SK-N-SH (cell line): ENCODE measurements at regions not wholly inside any gene's neighbourhood (a gene's known extent, or its start where the extent isn't known, plus 50 kb on each side); places are given as distances from the start of the nearest gene placed in this dataset.

Experiments used
- CTCF ChIA-PET: fragments of 300-600, 350-600 bp; formaldehyde crosslinking; extraction: SDS; loops from one replicate; lab custom pipeline; 2021; lab: Yijun Ruan, JAX
- POLR2A ChIA-PET: fragments of 350-600 bp; sonication (Branson Sonifier 250); formaldehyde crosslinking; extraction: SDS; loops from one replicate; lab custom pipeline; 2020; ENCODE audit warnings: antibody characterized with exemption, inconsistent platforms; lab: Yijun Ruan, JAX
- DNase-seq: peaks from one replicate; pipeline ENCODE4 v3.0.0; 2012
- H2AFZ ChIP-seq: fragments of 200-600 bp; sonication (generic); 2 replicates; pipeline ENCODE4 v1.8.1; 2016; ENCODE audit warnings: antibody characterized with exemption, mild to moderate bottlenecking, low read depth
- H3F3A ChIP-seq: fragments of 200-600 bp; sonication (generic); replicated peaks from 2 replicates; pipeline ENCODE3; 2016; ENCODE audit warnings: antibody characterized with exemption, mild to moderate bottlenecking; ENCODE audit not compliant: insufficient read depth
- H3K27ac ChIP-seq, 2 experiments: fragments of 200-500 bp in 1 of 2; fragments of 200-600 bp in 1 of 2; sonication (Bioruptor generic) in 1 of 2; sonication (generic), shearing (Covaris generic) in 1 of 2; 2 replicates each; pipeline versions ENCODE4 v1.5.1 to v1.6.1; 2014 to 2016; ENCODE audit warnings: low read depth in 2 of 2, inconsistent platforms in 1 of 2, low read length in 1 of 2, mild to moderate bottlenecking in 1 of 2, mixed read lengths in 1 of 2
- H3K27me3 ChIP-seq: fragments of 200-600 bp; sonication (generic), shearing (Covaris generic); 2 replicates; pipeline ENCODE4 v1.6.1; 2016; ENCODE audit warnings: mixed run types; ENCODE audit not compliant: insufficient read depth
- H3K36me3 ChIP-seq, 2 experiments: fragments of 200-500 bp in 1 of 2; fragments of 200-600 bp in 1 of 2; sonication (Bioruptor generic) in 1 of 2; sonication (generic) in 1 of 2; replicated peaks in 1 of 2; 2 replicates each; pipeline versions ENCODE3 to v1.5.1; 2014 to 2016; ENCODE audit warnings: low read length in 1 of 2, mild to moderate bottlenecking in 1 of 2; ENCODE audit not compliant: insufficient read depth in 2 of 2, control insufficient read depth in 1 of 2
- H3K4me1 ChIP-seq, 2 experiments: fragments of 200-500 bp in 1 of 2; fragments of 200-600 bp in 1 of 2; sonication (Bioruptor generic) in 1 of 2; sonication (generic), shearing (Covaris generic) in 1 of 2; 2 replicates each; pipeline versions ENCODE4 v1.5.1 to v1.6.1; 2014 to 2016; ENCODE audit warnings: low read depth in 1 of 2, low read length in 1 of 2, mixed run types in 1 of 2; ENCODE audit not compliant: insufficient read depth in 2 of 2, control insufficient read depth in 1 of 2
- H3K4me2 ChIP-seq: fragments of 200-600 bp; sonication (generic), shearing (Covaris generic); 2 replicates; pipeline ENCODE4 v1.6.1; 2017; ENCODE audit warnings: mixed run types
- H3K4me3 ChIP-seq, 2 experiments: fragments of 200-500 bp in 1 of 2; fragments of 200-600 bp in 1 of 2; sonication (Bioruptor generic) in 1 of 2; sonication (generic), shearing (Covaris generic) in 1 of 2; 2 replicates each; pipeline versions ENCODE4 v1.5.1 to v1.8.1; 2014 to 2016; ENCODE audit warnings: low read depth in 2 of 2, inconsistent platforms in 1 of 2, low read length in 1 of 2, mild to moderate bottlenecking in 1 of 2, mixed read lengths in 1 of 2, moderate library complexity in 1 of 2
- H3K79me2 ChIP-seq: fragments of 200-600 bp; sonication (generic); 2 replicates; pipeline ENCODE4 v1.8.1; 2017; ENCODE audit warnings: mild to moderate bottlenecking; ENCODE audit not compliant: insufficient read depth
- H3K9ac ChIP-seq: fragments of 200-600 bp; sonication (generic); 2 replicates; pipeline ENCODE4 v1.6.1; 2017; ENCODE audit warnings: mixed run types
- H3K9me2 ChIP-seq: fragments of 200-600 bp; sonication (generic); 2 replicates; pipeline ENCODE4 v1.6.1; 2017; ENCODE audit warnings: mixed run types
- H3K9me3 ChIP-seq: fragments of 200-600 bp; sonication (generic); 2 replicates; pipeline ENCODE4 v1.6.1; 2017; ENCODE audit warnings: mixed run types, mild to moderate bottlenecking, moderate library complexity
- H4K20me1 ChIP-seq: fragments of 200-600 bp; sonication (generic); 2 replicates; pipeline ENCODE4 v1.6.1; 2017; ENCODE audit warnings: mild to moderate bottlenecking, mixed run types; ENCODE audit not compliant: insufficient read depth
- CTCF ChIP-seq: fragments of 200-600 bp; sonication (generic); IDR thresholded peaks from 2 replicates; pipeline ENCODE4 v1.6.1; 2017; ENCODE audit warnings: antibody characterized with exemption, mild to moderate bottlenecking, moderate library complexity
- ELF1 ChIP-seq: IDR thresholded peaks from 2 replicates; pipeline ENCODE4 v1.4.0; 2012
- EP300 ChIP-seq, 2 experiments: IDR thresholded peaks; 2 replicates each; pipeline versions ENCODE4 v1.4.0 to v1.6.1; 2012; ENCODE audit warnings: borderline replicate concordance in 1 of 2, low read depth in 1 of 2, low read length in 1 of 2
- EZH2phosphoT487 ChIP-seq: fragments of 200-600 bp; sonication (generic); IDR thresholded peaks from 2 replicates; pipeline ENCODE4 v1.6.1; 2017; ENCODE audit warnings: low read depth, mixed run types, mild to moderate bottlenecking, antibody characterized with exemption, moderate library complexity, borderline replicate concordance
- GATA2 ChIP-seq: sonication (generic); formaldehyde crosslinking; IDR thresholded peaks from 2 replicates; pipeline ENCODE4 v1.5.0; 2020; ENCODE audit warnings: mild to moderate bottlenecking, missing genetic modification reagents
- NFIC ChIP-seq: IDR thresholded peaks from 2 replicates; pipeline ENCODE4 v1.4.0; 2012; ENCODE audit warnings: borderline replicate concordance
- POLR2AphosphoS5 ChIP-seq: IDR thresholded peaks from 2 replicates; pipeline ENCODE4 v1.6.1; 2012; ENCODE audit warnings: low read depth, low read length
- RAD21 ChIP-seq: IDR thresholded peaks from 2 replicates; pipeline ENCODE4 v1.6.1; 2012; ENCODE audit warnings: mild to moderate bottlenecking, low read length
- RCOR1 ChIP-seq: fragments of 150-350 bp; IDR thresholded peaks from 2 replicates; pipeline ENCODE4 v1.6.1; 2017; ENCODE audit warnings: antibody characterized with exemption, low read length
- RXRA ChIP-seq: IDR thresholded peaks from 2 replicates; pipeline ENCODE4 v1.4.0; 2012; ENCODE audit warnings: low read depth, mild to moderate bottlenecking, borderline replicate concordance
- TEAD4 ChIP-seq: IDR thresholded peaks from 2 replicates; pipeline ENCODE4 v1.4.0; 2012; ENCODE audit warnings: mild to moderate bottlenecking, borderline replicate concordance; ENCODE audit not compliant: insufficient read depth
- USF2 ChIP-seq: fragments of 150-350 bp; IDR thresholded peaks from 2 replicates; pipeline ENCODE4 v1.6.1; 2017; ENCODE audit warnings: antibody characterized with exemption, low read length, low read depth, borderline replicate concordance
- ZBTB33 ChIP-seq: IDR thresholded peaks from 2 replicates; pipeline ENCODE4 v1.4.0; 2012; ENCODE audit warnings: low read depth, borderline replicate concordance
- WGBS: methylation state at CpG from one replicate; pipeline ENCODE4 v1.1.6; 2017; ENCODE audit warnings: low lambda C conversion rate; 5-methylcytosine and 5-hydroxymethylcytosine counted together

- ChIA-PET POLR2A (no interaction called here), CTCF (interaction anchor here (0.6 kb wide), 1 partner anchor 1318 kb away, joined by 3 read pairs; no protein-coding TSS in a partner anchor)
- no peaks in the 10 kb centered on the region for H4K20me1 ChIP-seq
- peak; percentile 69; the same call in 1 of the 2 replicates for TF ChIP-seq GATA2 (CRISPR knock-in tag)
- no peak for TF ChIP-seq ELF1
- TF ChIP-seq TEAD4: no peak
- TF ChIP-seq EZH2phosphoT487: no peak
- TF ChIP-seq EP300 (IDR thresholded peaks at IDR 0.05; ENCODE audit: borderline replicate concordance in 1 of 2, low read depth in 1 of 2, low read length in 1 of 2): peak in 1 of 2 experiments; percentile 75; a peak in 1 of 4 replicates
- no peak for TF ChIP-seq RXRA
- TF ChIP-seq RCOR1: peak; percentile 30; the same call in 1 of the 2 replicates
- TF ChIP-seq NFIC: no peak
- TF ChIP-seq USF2: no peak
- no peak for TF ChIP-seq POLR2AphosphoS5
- no peak for TF ChIP-seq RAD21
- TF ChIP-seq CTCF: no peak
- TF ChIP-seq ZBTB33: no peak
- H3K4me3 ChIP-seq: no peak overlapping the region
- H3F3A ChIP-seq: no peaks in the 10 kb centered on the region
- H3K27ac ChIP-seq: no peak overlapping the region; a peak in 1 of 4 replicates
- H3K4me2 ChIP-seq: no peak overlapping the region
- no peaks in the 10 kb centered on the region for H3K9me3 ChIP-seq
- H3K79me2 ChIP-seq: no peaks in the 10 kb centered on the region
- no peaks in the 10 kb centered on the region for H3K27me3 ChIP-seq
- no peak overlapping the region for H3K9ac ChIP-seq
- no peaks in the 10 kb centered on the region for H3K36me3 ChIP-seq
- DNase-seq: no peak
- no peaks in the 10 kb centered on the region; the same call in 1 of the 2 replicates for H3K9me2 ChIP-seq
- 13% methylated on average over 2 of the region's 2 CpGs for WGBS
- H2AFZ ChIP-seq: no peak overlapping the region
- H3K4me1 ChIP-seq: peaks cover 0 to 9% of the 10 kb centered on the region in 2 experiments; a peak in 2 of 4 replicates
Measured at GRCh38 chr15:47542312-47542989, 174.9 kb upstream of the SEMA6D start.
